ENCODE measurements at regions not wholly inside any gene's neighbourhood (a gene's known extent, or its start where the extent isn't known, plus 50 kb on each side); places are given as distances from the start of the nearest gene placed in this dataset.

GRCh38 chr9:71567890-71568289, 200.4 kb downstream of the CEMIP2 start:
- H3K27me3 Mint-ChIP-seq = peaks cover 17 to 48% of the 10 kb centered on the region in 2 donors
- peaks cover 0 to 4% of the 10 kb centered on the region in 2 donors for H3K4me1 Mint-ChIP-seq (ENCODE audit: low read depth in 2 of 2)
- no peak for ATAC-seq (replicated peaks)
- no peak overlapping the region for H3K4me3 Mint-ChIP-seq
- H3K27ac Mint-ChIP-seq = no peak overlapping the region
- DNase-seq = no peak
- H3K9me3 Mint-ChIP-seq = no peaks in the 10 kb centered on the region
- H3K36me3 Mint-ChIP-seq (ENCODE audit: insufficient read depth) = no peaks in the 10 kb centered on the region

GRCh38 chr9:71562140-71562539, 206.2 kb downstream of the CEMIP2 start:
- Mint-ChIP-seq H3K36me3 (ENCODE audit: insufficient read depth) (no peaks in the 10 kb centered on the region), H3K9me3 (no peaks in the 10 kb centered on the region), H3K27ac (no peak overlapping the region), H3K27me3 (peaks cover 47% of the 10 kb centered on the region in 2 donors), H3K4me1 (ENCODE audit: low read depth in 2 of 2) (no peaks in the 10 kb centered on the region), H3K4me3 (no peak overlapping the region)
- no peak for ATAC-seq (replicated peaks)
- DNase-seq = no peak

- no peak for ATAC-seq (replicated peaks)
- no peaks in the 10 kb centered on the region for H3K9me3 Mint-ChIP-seq
- DNase-seq = no peak
- no peak overlapping the region for H3K4me3 Mint-ChIP-seq
- H3K27me3 Mint-ChIP-seq = peaks cover 32 to 69% of the 10 kb centered on the region in 2 donors
- no peaks in the 10 kb centered on the region for H3K4me1 Mint-ChIP-seq (ENCODE audit: low read depth in 2 of 2)
- H3K27ac Mint-ChIP-seq = no peak overlapping the region
- no peaks in the 10 kb centered on the region for H3K36me3 Mint-ChIP-seq (ENCODE audit: insufficient read depth)
Observed at GRCh38 chr9:71557310-71557709, 211.0 kb downstream of the CEMIP2 start.

- no peaks in the 10 kb centered on the region for H3K36me3 Mint-ChIP-seq (ENCODE audit: insufficient read depth)
- H3K27ac Mint-ChIP-seq = no peak overlapping the region
- peaks cover 0 to 2% of the 10 kb centered on the region in 2 donors for H3K4me1 Mint-ChIP-seq (ENCODE audit: low read depth in 2 of 2)
- peaks cover 51 to 68% of the 10 kb centered on the region in 2 donors for H3K27me3 Mint-ChIP-seq
- no peak overlapping the region for H3K4me3 Mint-ChIP-seq
- DNase-seq = no peak
- no peak for ATAC-seq (replicated peaks)
- H3K9me3 Mint-ChIP-seq = no peaks in the 10 kb centered on the region
Observed at GRCh38 chr9:71552480-71552879, 215.8 kb downstream of the CEMIP2 start.

- DNase-seq = no peak
Observed at GRCh38 chr9:71549023-71549422, 219.3 kb downstream of the CEMIP2 start.

GRCh38 chr9:71544464-71544863, 223.8 kb downstream of the CEMIP2 start:
- Mint-ChIP-seq H3K36me3 (ENCODE audit: insufficient read depth) (no peaks in the 10 kb centered on the region), H3K9me3 (no peaks in the 10 kb centered on the region), H3K27me3 (peaks cover 39 to 53% of the 10 kb centered on the region in 2 donors), H3K4me3 (no peak overlapping the region), H3K4me1 (ENCODE audit: low read depth in 2 of 2) (peaks cover 0 to 2% of the 10 kb centered on the region in 2 donors), H3K27ac (no peak overlapping the region)
- ATAC-seq (replicated peaks) (no peak), DNase-seq (no peak)

More at GRCh38 chr9:71549023-71549422, 219.3 kb downstream of the CEMIP2 start:
- ATAC-seq (replicated peaks) = no peak
- H3K36me3 Mint-ChIP-seq (ENCODE audit: insufficient read depth) = no peaks in the 10 kb centered on the region
- H3K4me1 Mint-ChIP-seq (ENCODE audit: low read depth in 2 of 2) = peaks cover 0 to 2% of the 10 kb centered on the region in 2 donors
- no peak overlapping the region for H3K4me3 Mint-ChIP-seq
- no peaks in the 10 kb centered on the region for H3K9me3 Mint-ChIP-seq
- H3K27ac Mint-ChIP-seq = no peak overlapping the region
- peaks cover 45 to 55% of the 10 kb centered on the region in 2 donors for H3K27me3 Mint-ChIP-seq

GRCh38 chr9:71541436-71541835, 226.9 kb downstream of the CEMIP2 start:
- H3K27me3 Mint-ChIP-seq = peaks cover 34 to 35% of the 10 kb centered on the region in 2 donors
- ATAC-seq (replicated peaks) (no peak), DNase-seq (no peak)
- no peaks in the 10 kb centered on the region for H3K36me3 Mint-ChIP-seq (ENCODE audit: insufficient read depth)
- no peaks in the 10 kb centered on the region for H3K4me1 Mint-ChIP-seq (ENCODE audit: low read depth in 2 of 2)
- H3K27ac Mint-ChIP-seq = no peak overlapping the region
- no peak overlapping the region for H3K4me3 Mint-ChIP-seq
- H3K9me3 Mint-ChIP-seq = no peaks in the 10 kb centered on the region

GRCh38 chr9:71524996-71525580, 243.2 kb downstream of the CEMIP2 start:
- Mint-ChIP-seq H3K27me3 (peaks cover 32 to 33% of the 10 kb centered on the region in 2 donors), H3K27ac (no peak overlapping the region), H3K9me3 (no peaks in the 10 kb centered on the region), H3K4me3 (no peak overlapping the region), H3K36me3 (ENCODE audit: insufficient read depth) (no peaks in the 10 kb centered on the region), H3K4me1 (ENCODE audit: low read depth in 2 of 2) (no peaks in the 10 kb centered on the region)
- no peak for DNase-seq
- ATAC-seq (replicated peaks) = no peak

- Mint-ChIP-seq H3K4me1 (ENCODE audit: low read depth in 2 of 2) (no peaks in the 10 kb centered on the region), H3K27me3 (peaks cover 32 to 33% of the 10 kb centered on the region in 2 donors), H3K9me3 (no peaks in the 10 kb centered on the region), H3K36me3 (ENCODE audit: insufficient read depth) (no peaks in the 10 kb centered on the region), H3K27ac (no peak overlapping the region), H3K4me3 (no peak overlapping the region)
- DNase-seq (no peak), ATAC-seq (replicated peaks) (no peak)
Observed at GRCh38 chr9:71524516-71524915, 243.8 kb downstream of the CEMIP2 start.

- Mint-ChIP-seq H3K36me3 (ENCODE audit: insufficient read depth) (no peaks in the 10 kb centered on the region), H3K9me3 (no peaks in the 10 kb centered on the region), H3K4me1 (ENCODE audit: low read depth in 2 of 2) (peaks cover 0 to 3% of the 10 kb centered on the region in 2 donors), H3K27ac (no peak overlapping the region), H3K27me3 (peaks cover 31 to 44% of the 10 kb centered on the region in 2 donors), H3K4me3 (no peak overlapping the region)
- no peak for DNase-seq
- no peak for ATAC-seq (replicated peaks)
Observed at GRCh38 chr9:71521132-71521531, 247.2 kb downstream of the CEMIP2 start.

GRCh38 chr9:71519098-71519696, 249.1 kb downstream of the CEMIP2 start:
- Mint-ChIP-seq H3K9me3 (no peaks in the 10 kb centered on the region), H3K4me3 (no peak overlapping the region), H3K27me3 (peaks cover 45 to 46% of the 10 kb centered on the region in 2 donors), H3K27ac (no peak overlapping the region), H3K36me3 (ENCODE audit: insufficient read depth) (no peaks in the 10 kb centered on the region), H3K4me1 (ENCODE audit: low read depth in 2 of 2) (peaks cover 0 to 3% of the 10 kb centered on the region in 2 donors)
- ATAC-seq (replicated peaks) (no peak), DNase-seq (no peak)

GRCh38 chr9:71518045-71518827, 250.1 kb downstream of the CEMIP2 start:
- no peaks in the 10 kb centered on the region for H3K9me3 Mint-ChIP-seq
- H3K4me1 Mint-ChIP-seq (ENCODE audit: low read depth in 2 of 2) = peaks cover 0 to 3% of the 10 kb centered on the region in 2 donors
- ATAC-seq (replicated peaks) (no peak), DNase-seq (no peak)
- no peak overlapping the region for H3K27ac Mint-ChIP-seq
- no peak overlapping the region for H3K4me3 Mint-ChIP-seq
- peaks cover 41 to 46% of the 10 kb centered on the region in 2 donors for H3K27me3 Mint-ChIP-seq
- no peaks in the 10 kb centered on the region for H3K36me3 Mint-ChIP-seq (ENCODE audit: insufficient read depth)

- Mint-ChIP-seq H3K4me3 (no peak overlapping the region), H3K27me3 (peaks cover 29 to 37% of the 10 kb centered on the region in 2 donors), H3K9me3 (no peaks in the 10 kb centered on the region), H3K27ac (no peak overlapping the region), H3K4me1 (ENCODE audit: low read depth in 2 of 2) (peaks cover 0 to 3% of the 10 kb centered on the region in 2 donors), H3K36me3 (ENCODE audit: insufficient read depth) (no peaks in the 10 kb centered on the region)
- ATAC-seq (replicated peaks) (no peak), DNase-seq (no peak)
Observed at GRCh38 chr9:71515626-71516025, 252.7 kb downstream of the CEMIP2 start.

- Mint-ChIP-seq H3K27ac (no peak overlapping the region), H3K4me1 (ENCODE audit: low read depth in 2 of 2) (peaks cover 0 to 3% of the 10 kb centered on the region in 2 donors), H3K36me3 (ENCODE audit: insufficient read depth) (no peaks in the 10 kb centered on the region), H3K4me3 (no peak overlapping the region), H3K9me3 (no peaks in the 10 kb centered on the region), H3K27me3 (peaks cover 31 to 38% of the 10 kb centered on the region in 2 donors)
- DNase-seq = no peak
- no peak for ATAC-seq (replicated peaks)
Observed at GRCh38 chr9:71515107-71515506, 253.2 kb downstream of the CEMIP2 start.

All from effector memory CD8-positive, alpha-beta T cell (primary cell).